ENCODE measurements at regions not wholly inside any gene's neighbourhood (a gene's known extent, or its start where the extent isn't known, plus 50 kb on each side); places are given as distances from the start of the nearest gene placed in this dataset.

- no peak for DNase-seq
Measured at GRCh38 chr13:107069108-107069776, 501.3 kb upstream of the ARGLU1 start.

GRCh38 chr13:107067381-107067780, 499.4 kb upstream of the ARGLU1 start:
- DNase-seq: no peak

GRCh38 chr13:107066355-107066754, 498.4 kb upstream of the ARGLU1 start:
- DNase-seq: no peak

GRCh38 chr13:107065036-107065435, 497.1 kb upstream of the ARGLU1 start:
- no peak for DNase-seq

- no peak for DNase-seq
Measured at GRCh38 chr13:107057028-107057631, 489.2 kb upstream of the ARGLU1 start.

GRCh38 chr13:107043021-107043956, 475.4 kb upstream of the ARGLU1 start:
- no peak for DNase-seq

- no peak for DNase-seq
Measured at GRCh38 chr13:107035778-107036177, 467.8 kb upstream of the ARGLU1 start.

- no peak for DNase-seq
Measured at GRCh38 chr13:107035186-107035585, 467.2 kb upstream of the ARGLU1 start.

- DNase-seq: no peak
Measured at GRCh38 chr13:107034236-107034872, 466.4 kb upstream of the ARGLU1 start.

GRCh38 chr13:107031716-107032115, 463.8 kb upstream of the ARGLU1 start:
- DNase-seq: no peak

- no peak for DNase-seq
Measured at GRCh38 chr13:107028751-107029150, 460.8 kb upstream of the ARGLU1 start.

- DNase-seq: no peak
Measured at GRCh38 chr13:107025991-107026390, 458.1 kb upstream of the ARGLU1 start.

- no peak for DNase-seq
Measured at GRCh38 chr13:107023335-107023734, 455.4 kb upstream of the ARGLU1 start.

GRCh38 chr13:107020393-107020792, 452.5 kb upstream of the ARGLU1 start:
- DNase-seq: no peak

- no peak for DNase-seq
Measured at GRCh38 chr13:107018285-107018684, 450.3 kb upstream of the ARGLU1 start.

- no peak for DNase-seq
Measured at GRCh38 chr13:107006661-107007060, 438.7 kb upstream of the ARGLU1 start.

GRCh38 chr13:107005577-107005976, 437.6 kb upstream of the ARGLU1 start:
- DNase-seq: no peak

- no peak for DNase-seq
Measured at GRCh38 chr13:107003911-107004310, 436.0 kb upstream of the ARGLU1 start.

- no peak for DNase-seq
Measured at GRCh38 chr13:106998664-106999063, 430.7 kb upstream of the ARGLU1 start.

GRCh38 chr13:106997696-106998095, 429.8 kb upstream of the ARGLU1 start:
- no peak for DNase-seq

GRCh38 chr13:106996867-106997618, 429.1 kb upstream of the ARGLU1 start:
- no peak for DNase-seq

- DNase-seq: no peak
Measured at GRCh38 chr13:106990594-106990993, 422.7 kb upstream of the ARGLU1 start.

GRCh38 chr13:106989876-106990275, 421.9 kb upstream of the ARGLU1 start:
- no peak for DNase-seq

Measured in NCI-H2107 (cell line).